Upper lobe of left lung (tissue), 6 donors: ENCODE measurements at regions not wholly inside any gene's neighbourhood (a gene's known extent, or its start where the extent isn't known, plus 50 kb on each side); places are given as distances from the start of the nearest gene placed in this dataset.

Source experiments
- ATAC-seq, 2 donors: fragments of 200-7000 bp; cut with Tn5 transposase; one replicate each; pipeline ENCODE4 v1.9.1; 2022; ENCODE audit warnings: mild to moderate bottlenecking in 2 of 2, moderate library complexity in 2 of 2; ENCODE audit not compliant: low FRiP score in 2 of 2
- DNase-seq, 2 donors: peaks; one replicate each; pipeline ENCODE4 v3.0.0-alpha.2; 2019 to 2020
- H3K27ac ChIP-seq, 4 donors: fragments of 200-600 bp; sonication (generic); one replicate each; pipeline ENCODE4 v1.5.1; 2016 to 2019
- H3K27me3 ChIP-seq, 4 donors: fragments of 200-600 bp; sonication (generic); one replicate each; pipeline ENCODE4 v1.5.1; 2017 to 2019
- H3K36me3 ChIP-seq, 4 donors: fragments of 200-600 bp; sonication (generic); one replicate each; pipeline ENCODE4 v1.5.1; 2016 to 2019
- H3K4me1 ChIP-seq, 4 donors: fragments of 200-600 bp; sonication (generic); one replicate each; pipeline ENCODE4 v1.5.1; 2018 to 2019
- H3K4me3 ChIP-seq, 4 donors: fragments of 200-600 bp; sonication (generic); one replicate each; pipeline ENCODE4 v1.5.1; 2017 to 2019; ENCODE audit warnings: mild to moderate bottlenecking in 2 of 4, moderate library complexity in 1 of 4
- H3K9me3 ChIP-seq, 4 donors: fragments of 200-600 bp; sonication (generic); one replicate each; pipeline ENCODE4 v1.5.1; 2018 to 2019
- CTCF ChIP-seq, 6 experiments: fragments of 450-650 bp in 4 of 6; fragments of 200-600 bp in 2 of 6; sonication (generic) in 2 of 6; IDR thresholded peaks; one replicate each; pipeline ENCODE4 v1.5.1; 2016 to 2019; ENCODE audit warnings: antibody characterized with exemption in 6 of 6
- EP300 ChIP-seq, 4 donors: sonication (generic); formaldehyde crosslinking; IDR thresholded peaks; one replicate each; pipeline ENCODE4 v1.5.1; 2017; ENCODE audit warnings: antibody characterized with exemption in 4 of 4, control low read depth in 2 of 4
- POLR2A ChIP-seq, 4 donors: fragments of 450-650 bp; IDR thresholded peaks; one replicate each; pipeline ENCODE4 v1.5.1; 2016 to 2017; ENCODE audit warnings: antibody characterized with exemption in 4 of 4, mild to moderate bottlenecking in 2 of 4
- POLR2AphosphoS5 ChIP-seq, 2 donors: sonication (generic); formaldehyde crosslinking; IDR thresholded peaks; one replicate each; pipeline ENCODE4 v1.5.1; 2017; ENCODE audit warnings: antibody characterized with exemption in 2 of 2
- WGBS, 2 donors: methylation state at CpG; one replicate each; pipeline ENCODE4 v1.1.5; 2017 to 2018; 5-methylcytosine and 5-hydroxymethylcytosine counted together
- donor health status: DM: no; HTN: no; CAD: no; lungs with moderate emphysema.
- donor health status: DM: no; HTN: yes; CAD: no; lungs with severe emphysema.

DNA sequence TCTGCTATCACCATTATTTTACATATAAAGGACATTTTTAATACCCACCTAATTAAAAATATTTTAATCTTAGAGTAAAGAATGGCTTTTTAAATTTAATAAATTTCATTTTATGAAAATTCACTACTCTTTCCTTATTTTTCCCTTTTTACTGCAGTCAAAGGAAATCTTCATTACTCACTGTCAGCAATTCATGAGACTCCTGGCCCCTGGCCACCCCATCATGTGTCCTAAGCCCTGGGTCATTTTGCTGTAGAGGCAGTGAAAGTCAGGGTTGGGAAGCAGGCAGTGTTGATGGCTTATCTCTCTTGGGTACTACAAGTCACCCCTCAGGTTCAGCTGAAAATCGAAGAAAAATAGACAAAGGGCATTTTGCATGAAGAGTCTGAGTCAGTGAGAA lies 468.6 kb upstream of the CCL2 start:
- H3K4me3 ChIP-seq, result no peak overlapping the region
- 61 to 75% methylated on average over 1 of the region's 1 CpG for WGBS, 2 donors
- no peak for ATAC-seq
- no peak for DNase-seq
- no peaks in the 10 kb centered on the region for H3K9me3 ChIP-seq
- H3K27ac ChIP-seq, result no peak overlapping the region
- no peaks in the 10 kb centered on the region for H3K4me1 ChIP-seq
- TF ChIP-seq CTCF (IDR thresholded peaks at IDR 0.05) (no peak), POLR2A (IDR thresholded peaks at IDR 0.05) (no peak), POLR2AphosphoS5 (IDR thresholded peaks at IDR 0.05) (no peak), EP300 (IDR thresholded peaks at IDR 0.05) (no peak)
- H3K36me3 ChIP-seq, result no peaks in the 10 kb centered on the region
- no peaks in the 10 kb centered on the region for H3K27me3 ChIP-seq

DNA sequence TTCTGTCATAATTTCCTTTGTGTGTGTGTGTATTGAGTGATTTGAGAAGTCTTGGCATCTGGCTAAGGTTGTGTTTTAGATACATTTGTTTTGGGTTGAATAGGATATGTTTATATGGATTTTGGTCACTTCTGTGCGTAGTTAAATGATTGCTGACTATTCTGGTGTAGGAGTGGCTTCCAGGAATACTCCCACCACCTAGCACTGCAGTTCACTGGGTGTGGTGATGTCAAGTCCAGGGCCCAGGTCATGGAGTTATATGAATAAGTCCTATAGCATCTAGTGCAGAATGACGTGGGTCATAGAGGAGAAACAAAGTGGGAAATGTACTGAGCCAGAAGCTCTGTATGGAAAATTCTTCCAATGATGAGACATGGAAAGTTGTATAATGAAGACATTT lies 465.4 kb upstream of the CCL2 start:
- Histone ChIP-seq H3K4me1 (no peaks in the 10 kb centered on the region), H3K9me3 (no peaks in the 10 kb centered on the region), H3K27me3 (no peaks in the 10 kb centered on the region), H3K36me3 (no peaks in the 10 kb centered on the region), H3K4me3 (no peak overlapping the region), H3K27ac (no peak overlapping the region)
- DNase-seq (no peak), ATAC-seq (no peak)
- 73 to 82% methylated on average over 2 of the region's 2 CpGs for WGBS, 2 donors
- TF ChIP-seq CTCF (IDR thresholded peaks at IDR 0.05) (no peak), POLR2AphosphoS5 (IDR thresholded peaks at IDR 0.05) (no peak)

GRCh38 chr17:33797181-33797580 lies 457.9 kb upstream of the CCL2 start:
- Histone ChIP-seq H3K4me3 (no peak overlapping the region), H3K4me1 (peaks cover 0 to 4% (median 0%) of the 10 kb centered on the region in 4 donors), H3K9me3 (no peaks in the 10 kb centered on the region), H3K36me3 (no peaks in the 10 kb centered on the region), H3K27ac (no peak overlapping the region), H3K27me3 (no peaks in the 10 kb centered on the region)
- ATAC-seq, result no peak
- 80 to 83% methylated on average over 4 of the region's 4 CpGs for WGBS, 2 donors
- TF ChIP-seq POLR2AphosphoS5 (IDR thresholded peaks at IDR 0.05) (no peak), CTCF (IDR thresholded peaks at IDR 0.05) (no peak), POLR2A (IDR thresholded peaks at IDR 0.05) (no peak), EP300 (IDR thresholded peaks at IDR 0.05) (no peak)
- no peak for DNase-seq

DNA sequence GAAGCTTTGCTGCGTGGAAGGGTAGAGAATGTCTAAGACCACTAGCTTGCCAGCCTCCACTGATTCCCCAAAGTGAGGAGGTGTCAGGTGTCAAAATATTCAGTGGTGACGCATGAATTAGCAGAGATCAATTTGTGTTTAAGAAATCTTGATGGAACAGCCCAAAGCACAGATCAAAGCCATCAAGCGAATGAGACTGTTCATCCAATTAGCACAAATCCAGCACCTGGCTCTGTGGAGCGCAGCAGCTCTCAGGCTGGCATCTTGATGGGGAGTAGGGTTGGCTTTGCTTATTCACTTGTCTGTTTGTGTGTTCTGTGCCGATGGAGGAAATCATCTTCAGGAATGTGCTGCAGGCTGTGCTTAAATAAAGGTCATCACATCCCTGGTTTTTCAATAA lies 456.8 kb upstream of the CCL2 start:
- TF ChIP-seq EP300 (IDR thresholded peaks at IDR 0.05) (no peak), CTCF (IDR thresholded peaks at IDR 0.05) (no peak), POLR2A (IDR thresholded peaks at IDR 0.05) (no peak), POLR2AphosphoS5 (IDR thresholded peaks at IDR 0.05) (no peak)
- no peak for DNase-seq
- Histone ChIP-seq H3K36me3 (no peaks in the 10 kb centered on the region), H3K4me1 (peaks cover 0 to 12% (median 0%) of the 10 kb centered on the region in 4 donors), H3K27me3 (no peaks in the 10 kb centered on the region), H3K4me3 (no peak overlapping the region), H3K9me3 (no peaks in the 10 kb centered on the region), H3K27ac (no peak overlapping the region)
- no peak for ATAC-seq
- WGBS, 2 donors, result 68 to 81% methylated on average over 5 of the region's 5 CpGs

GRCh38 chr17:33802349-33803198 lies 452.5 kb upstream of the CCL2 start:
- Histone ChIP-seq H3K27ac (peak overlapping the region in 3 of 4 donors; percentile 18 to 68 (median 60)), H3K27me3 (no peaks in the 10 kb centered on the region), H3K4me3 (no peak overlapping the region), H3K9me3 (no peaks in the 10 kb centered on the region), H3K4me1 (peaks cover 0 to 24% (median 0%) of the 10 kb centered on the region in 4 donors), H3K36me3 (no peaks in the 10 kb centered on the region)
- ATAC-seq (peak; percentile 57 to 79), DNase-seq (peak in 1 of 2 donors; percentile 43)
- TF ChIP-seq CTCF (IDR thresholded peaks at IDR 0.05), result no peak
- peak in 1 of 2 donors; percentile 25 for TF ChIP-seq POLR2AphosphoS5 (IDR thresholded peaks at IDR 0.05)
- peak in 2 of 4 donors; percentile 8 to 41 for TF ChIP-seq EP300 (IDR thresholded peaks at IDR 0.05)
- 57 to 67% methylated on average over 10 of the region's 10 CpGs for WGBS, 2 donors
